ENCODE measurements at regions not wholly inside any gene's neighbourhood (a gene's known extent, or its start where the extent isn't known, plus 50 kb on each side); places are given as distances from the start of the nearest gene placed in this dataset.

GRCh38 chr4:96473246-96473645 is 633.4 kb downstream of the PDHA2 start:
- no peak for TF ChIP-seq ZFX (IDR thresholded peaks at IDR 0.05; ENCODE audit: borderline replicate concordance)
- no peak for TF ChIP-seq CTCF (IDR thresholded peaks at IDR 0.05)

GRCh38 chr4:96483308-96484030 is 643.6 kb downstream of the PDHA2 start:
- TF ChIP-seq ZFX (IDR thresholded peaks at IDR 0.05; ENCODE audit: borderline replicate concordance), result no peak
- TF ChIP-seq CTCF (IDR thresholded peaks at IDR 0.05), result 0 out of 2 replicates have a peak, but pooled peaks have one; percentile 6
- no peak overlapping the region for H3K27ac ChIP-seq

More at GRCh38 chr4:96473246-96473645, 633.4 kb downstream of the PDHA2 start:
- no peak overlapping the region for H3K27ac ChIP-seq

GRCh38 chr4:96486563-96486962 is 646.7 kb downstream of the PDHA2 start:
- H3K27ac ChIP-seq, result no peak overlapping the region
- no peak for TF ChIP-seq CTCF (IDR thresholded peaks at IDR 0.05)
- no peak for TF ChIP-seq ZFX (IDR thresholded peaks at IDR 0.05; ENCODE audit: borderline replicate concordance)

- H3K27ac ChIP-seq, result no peak overlapping the region
- TF ChIP-seq ZFX (IDR thresholded peaks at IDR 0.05; ENCODE audit: borderline replicate concordance), result no peak
These were observed 657.7 kb downstream of the PDHA2 start for GRCh38 chr4:96497621-96498020.

GRCh38 chr4:96504386-96504785 is 664.5 kb downstream of the PDHA2 start:
- H3K27ac ChIP-seq, result no peak overlapping the region
- no peak for TF ChIP-seq CTCF (IDR thresholded peaks at IDR 0.05)
- TF ChIP-seq ZFX (IDR thresholded peaks at IDR 0.05; ENCODE audit: borderline replicate concordance), result no peak

- no peak for TF ChIP-seq CTCF (IDR thresholded peaks at IDR 0.05)
- TF ChIP-seq ZFX (IDR thresholded peaks at IDR 0.05; ENCODE audit: borderline replicate concordance), result no peak
- no peak overlapping the region for H3K27ac ChIP-seq
These were observed 669.3 kb downstream of the PDHA2 start for GRCh38 chr4:96509039-96509741.

GRCh38 chr4:96519291-96519690 is 679.4 kb downstream of the PDHA2 start:
- TF ChIP-seq CTCF (IDR thresholded peaks at IDR 0.05) (no peak), ZFX (IDR thresholded peaks at IDR 0.05; ENCODE audit: borderline replicate concordance) (no peak)
- H3K27ac ChIP-seq, result no peak overlapping the region

All from 22Rv1 (cell line).